K562 (cell line): ENCODE measurements at regions not wholly inside any gene's neighbourhood (a gene's known extent, or its start where the extent isn't known, plus 50 kb on each side); places are given as distances from the start of the nearest gene placed in this dataset.

Experiments used
- ATAC-seq: fragments of 200-7000 bp; cut with Tn5 transposase; 3 replicates; pipeline ENCODE4 v1.9.1; 2020; ENCODE audit warnings: moderate library complexity
- BruUV-seq: library from RNA; stranded (reverse); fragments of 400-500 nt; replicated peaks from 2 replicates; lab custom pipeline; 2021; lab: Mats Ljungman, UMichigan
- CTCF ChIA-PET: fragments of 300-600 bp; formaldehyde crosslinking; extraction: SDS; loops from one replicate; lab custom pipeline; 2021; ENCODE audit warnings: low intra/inter-chr PET ratio; lab: Yijun Ruan, JAX
- POLR2A ChIA-PET: fragments of 300-600, 350-650 bp; sonication (Branson Sonifier 250); formaldehyde crosslinking; extraction: SDS; loops from one replicate; lab custom pipeline; 2021; ENCODE audit warnings: antibody characterized with exemption, inconsistent platforms; lab: Yijun Ruan, JAX
- DNase-seq, 4 experiments: peaks; one replicate each; pipeline versions ENCODE4 v3.0.0 to v3.0.0-alpha.2; 2011 to 2018; ENCODE audit warnings: low spot score in 3 of 4, mixed read lengths in 3 of 4; ENCODE audit errors: extremely low read depth in 1 of 4
- FAIRE-seq: peaks from 2 replicates; lab custom pipeline; 2011; peaks lifted over from hg19 to GRCh38; lab: Jason Lieb, UNC
- H2AFZ ChIP-seq: 2 replicates; pipeline ENCODE4 v1.6.0; 2011; ENCODE audit warnings: low read depth, low read length, control low read depth, inconsistent platforms
- H3K27ac ChIP-seq: fragments of 200-600 bp; 3 replicates; pipeline ENCODE4 v1.8.0; 2011; ENCODE audit warnings: low read depth, mild to moderate bottlenecking, control low read depth, inconsistent platforms, low read length, moderate library complexity, mixed read lengths; ENCODE audit errors: extremely low read depth
- H3K27me3 ChIP-seq, 2 experiments: fragments of 300-600 bp in 1 of 2; 2 replicates in 1 of 2; 3 replicates in 1 of 2; pipeline versions ENCODE4 v1.6.0 to v1.8.0; 2011; ENCODE audit warnings: inconsistent platforms in 2 of 2, low read length in 2 of 2, mild to moderate bottlenecking in 1 of 2, mixed read lengths in 1 of 2, moderate library complexity in 1 of 2; ENCODE audit not compliant: control insufficient read depth in 2 of 2, insufficient read depth in 2 of 2
- H3K36me3 ChIP-seq: fragments of 300-600 bp; 3 replicates; pipeline ENCODE4 v1.8.0; 2011; ENCODE audit warnings: mild to moderate bottlenecking, low read length, inconsistent platforms; ENCODE audit not compliant: control insufficient read depth, insufficient read depth
- H3K4me1 ChIP-seq, 2 experiments: fragments of 200-600 bp in 1 of 2; replicated peaks in 1 of 2; 2 replicates in 1 of 2; 3 replicates in 1 of 2; pipeline versions ENCODE4 v1.5.1 to v1.8.0; 2011; ENCODE audit warnings: inconsistent platforms in 2 of 2, low read length in 2 of 2, mild to moderate bottlenecking in 1 of 2, mixed read lengths in 1 of 2, moderate library complexity in 1 of 2; ENCODE audit not compliant: control insufficient read depth in 2 of 2, insufficient read depth in 2 of 2
- H3K4me2 ChIP-seq: 2 replicates; pipeline ENCODE4 v1.6.1; 2011; ENCODE audit warnings: low read length, control low read depth, inconsistent platforms, mixed read lengths; ENCODE audit not compliant: insufficient read depth
- H3K4me3 ChIP-seq: fragments of 200-600 bp; sonication (generic), shearing (Covaris generic); 2 replicates; pipeline ENCODE4 v1.5.1; 2016; ENCODE audit warnings: control low read depth, inconsistent platforms
- H3K79me2 ChIP-seq: fragments of 200-600 bp; 3 replicates; pipeline ENCODE4 v1.8.0; 2011; ENCODE audit warnings: low read length, inconsistent platforms; ENCODE audit not compliant: control insufficient read depth, insufficient read depth
- H3K9ac ChIP-seq, 2 experiments: 2 replicates each; pipeline versions ENCODE4 v1.6.0 to v1.6.1; 2011; ENCODE audit warnings: low read depth in 2 of 2, low read length in 2 of 2, control low read depth in 1 of 2, inconsistent platforms in 1 of 2, mild to moderate bottlenecking in 1 of 2, mixed read lengths in 1 of 2; ENCODE audit not compliant: insufficient read depth in 1 of 2
- H3K9me1 ChIP-seq: one replicate; pipeline ENCODE4 v1.6.0; 2011; ENCODE audit warnings: inconsistent platforms, mild to moderate bottlenecking, low read length, moderate library complexity; ENCODE audit not compliant: control insufficient read depth, insufficient read depth
- H3K9me3 ChIP-seq: replicated peaks from 2 replicates; pipeline ENCODE4 v1.5.1; 2011; ENCODE audit warnings: low read depth, low read length, inconsistent platforms; ENCODE audit not compliant: control insufficient read depth, insufficient read depth
- H4K20me1 ChIP-seq: replicated peaks from 2 replicates; pipeline ENCODE4 v1.6.1; 2011; ENCODE audit warnings: low read length, inconsistent platforms, mixed read lengths; ENCODE audit not compliant: control insufficient read depth, insufficient read depth
- CTBP1 ChIP-seq: fragments of 450-650 bp; IDR thresholded peaks from 2 replicates; pipeline ENCODE4 v1.6.1; 2016; ENCODE audit warnings: borderline replicate concordance
- ELF1 ChIP-seq: fragments of 200-800 bp; sonication (Bioruptor generic); IDR thresholded peaks from 2 replicates; pipeline ENCODE4 v1.6.1; 2016; ENCODE audit warnings: missing genetic modification characterization, missing compliant biosample characterization
- FOXA3 ChIP-seq, 2 experiments: fragments of 450-650 bp in 1 of 2; sonication (generic) in 1 of 2; formaldehyde crosslinking; IDR thresholded peaks in 1 of 2; conservative IDR thresholded peaks in 1 of 2; 2 replicates each; pipeline versions ENCODE4 v1.4.0 to v1.8.0; 2020 to 2022; ENCODE audit warnings: mild to moderate bottlenecking in 2 of 2, missing genetic modification reagents in 1 of 2
- FOXJ2 ChIP-seq: fragments of 200-800 bp; sonication (Bioruptor generic); IDR thresholded peaks from 2 replicates; pipeline ENCODE4 v1.6.1; 2016; ENCODE audit warnings: missing genetic modification characterization, missing compliant biosample characterization
- GATA2 ChIP-seq: sonication (generic); formaldehyde crosslinking; IDR thresholded peaks from 2 replicates; pipeline ENCODE4 v1.4.0; 2020; ENCODE audit warnings: mild to moderate bottlenecking, missing genetic modification reagents
- GMEB1 ChIP-seq: fragments of 250-450 bp; sonication (Bioruptor Pico); IDR thresholded peaks from 2 replicates; pipeline ENCODE4 v1.4.0; 2020; ENCODE audit warnings: mild to moderate bottlenecking
- NCOA2 ChIP-seq, 2 experiments: fragments of 450-650 bp; IDR thresholded peaks; 2 replicates each; pipeline ENCODE4 v1.6.1; 2018; ENCODE audit warnings: mild to moderate bottlenecking in 2 of 2, moderate library complexity in 1 of 2; ENCODE audit not compliant: partially characterized antibody in 2 of 2
- SMARCE1 ChIP-seq: fragments of 450-650 bp; IDR thresholded peaks from 2 replicates; pipeline ENCODE4 v1.7.1; 2016; ENCODE audit warnings: mild to moderate bottlenecking
- TSC22D4 ChIP-seq: fragments of 450-650 bp; IDR thresholded peaks from 2 replicates; pipeline ENCODE4 v1.6.1; 2016; ENCODE audit warnings: missing genetic modification characterization, missing biosample characterization, control low read depth
- ZBTB33 ChIP-seq: sonication (generic); formaldehyde crosslinking; IDR thresholded peaks from 2 replicates; pipeline ENCODE4 v1.8.1; 2023; ENCODE audit warnings: mild to moderate bottlenecking, missing genetic modification reagents
- ZBTB49 ChIP-seq: sonication (generic); formaldehyde crosslinking; IDR thresholded peaks from 2 replicates; pipeline ENCODE4 v1.8.0; 2022; ENCODE audit warnings: missing genetic modification reagents, mild to moderate bottlenecking, borderline replicate concordance
- ZNF12 ChIP-seq: sonication (generic); formaldehyde crosslinking; IDR thresholded peaks from 2 replicates; pipeline ENCODE4 v1.4.0; 2020; ENCODE audit warnings: mild to moderate bottlenecking, missing genetic modification reagents
- ZNF146 ChIP-seq: IDR thresholded peaks from one replicate; pipeline ENCODE4 v1.6.1; 2018; ENCODE audit warnings: missing compliant biosample characterization; ENCODE audit not compliant: unreplicated experiment
- ZNF280A ChIP-seq: fragments of 450-650 bp; IDR thresholded peaks from 2 replicates; pipeline ENCODE4 v1.6.1; 2018; ENCODE audit warnings: mild to moderate bottlenecking, low read depth; ENCODE audit not compliant: partially characterized antibody
- ZNF511 ChIP-seq: sonication (generic); formaldehyde crosslinking; IDR thresholded peaks from 2 replicates; pipeline ENCODE4 v1.8.0; 2022; ENCODE audit warnings: mild to moderate bottlenecking, missing genetic modification reagents
- WGBS: fragments of 100-300 bp; shearing (Covaris generic); methylation state at CpG from one replicate; pipeline ENCODE4 v1.1.6; 2016; ENCODE audit warnings: low coverage, mixed read lengths; ENCODE audit not compliant: insufficient coverage; ENCODE audit errors: missing lambda C conversion rate; 5-methylcytosine and 5-hydroxymethylcytosine counted together
- in situ Hi-C: fragments of 300-500 bp; cut with MboI; formaldehyde crosslinking; loops from 4 replicates; pipeline ENCODE4 v1.15.0; 2018; ENCODE audit warnings: inconsistent platforms, mixed read lengths
- intact Hi-C: fragments of 100-400 bp; cut with micrococcal nuclease; formaldehyde crosslinking; loops from 2 replicates; pipeline ENCODE4 v1.14.2; 2022

- Histone ChIP-seq H3K9ac (no peak overlapping the region), H3K4me3 (no peak overlapping the region), H3K9me3 (no peaks in the 10 kb centered on the region), H4K20me1 (no peaks in the 10 kb centered on the region; the same call in 1 of the 2 replicates), H2AFZ (no peak overlapping the region), H3K27me3 (no peaks in the 10 kb centered on the region), H3K9me1 (no peaks in the 10 kb centered on the region), H3K27ac (no peak overlapping the region), H3K36me3 (peaks cover 17% of the 10 kb centered on the region; the same call in 2 of the 3 replicates), H3K4me2 (no peak overlapping the region), H3K4me1 (peaks cover 0 to 5% of the 10 kb centered on the region in 2 experiments; a peak in 2 of 5 replicates), H3K79me2 (peaks cover 5% of the 10 kb centered on the region; the same call in 1 of the 3 replicates)
- intact Hi-C loops (no loop called here), in situ Hi-C loops (no loop called here)
- no peak for DNase-seq
- ChIA-PET POLR2A (no interaction called here), CTCF (no interaction called here)
- ATAC-seq, result no peak
- FAIRE-seq, result no peak
- no TSS peak for BruUV-seq
- TF ChIP-seq ZNF280A, result no peak
- TF ChIP-seq ZNF511, result no peak
- TF ChIP-seq FOXJ2 (tag), result no peak
- TF ChIP-seq ZNF146 (CRISPR knock-in tag), result no peak
- TF ChIP-seq ELF1 (tag), result no peak
- no peak for TF ChIP-seq CTBP1
- TF ChIP-seq ZBTB33 (CRISPR knock-in tag), result no peak
- TF ChIP-seq ZBTB49 (CRISPR knock-in tag), result no peak
- no peak for TF ChIP-seq GATA2 (CRISPR knock-in tag)
- TF ChIP-seq TSC22D4 (tag), result no peak
- TF ChIP-seq GMEB1, result no peak
- TF ChIP-seq ZNF12, result no peak
- no peak for TF ChIP-seq SMARCE1
- TF ChIP-seq NCOA2 (IDR thresholded peaks at IDR 0.05; ENCODE audit: partially characterized antibody in 2 of 2), result no peak
- TF ChIP-seq FOXA3 (CRISPR knock-in tag; conservative IDR thresholded peaks at IDR 0.05 in 1 of 2, IDR thresholded peaks at IDR 0.05 in 1 of 2), result no peak
- 55% methylated on average over 2 of the region's 2 CpGs for WGBS
Observed at GRCh38 chr15:87589134-87589533, 667.4 kb downstream of the NTRK3 start.
